A673 (cell line): ENCODE measurements at regions not wholly inside any gene's neighbourhood (a gene's known extent, or its start where the extent isn't known, plus 50 kb on each side); places are given as distances from the start of the nearest gene placed in this dataset.
"Not testable (repeated sequence)": the region's sequence is repeated elsewhere in the genome, so short reads cannot be mapped to it uniquely, and the experiment has no call there.

Experiments used
- BruUV-seq: library from RNA; stranded (reverse); fragments of 400-500 nt; replicated peaks from 2 replicates; lab custom pipeline; 2021; lab: Mats Ljungman, UMichigan
- CTCF ChIA-PET: fragments of 300-600 bp; sonication (Branson Sonifier 250); formaldehyde crosslinking; loops from one replicate; lab custom pipeline; 2022; ENCODE audit warnings: antibody characterized with exemption; lab: Charles Lee
- POLR2A ChIA-PET: fragments of 300-600 bp; sonication (Branson Sonifier 250); formaldehyde crosslinking; loops from one replicate; lab custom pipeline; 2022; ENCODE audit warnings: antibody characterized with exemption; ENCODE audit not compliant: low non-redundant PET; lab: Charles Lee
- DNase-seq: peaks from one replicate; pipeline ENCODE4 v3.0.0-alpha.2; 2015; ENCODE audit warnings: low spot score
- H3K27ac ChIP-seq: fragments of 200-600 bp; sonication (generic); 2 replicates; pipeline ENCODE4 v1.5.1; 2016; ENCODE audit warnings: mixed run types, low read depth, mild to moderate bottlenecking, mixed read lengths, antibody characterized with exemption, low read length; ENCODE audit not compliant: poor library complexity, severe bottlenecking
- H3K27me3 ChIP-seq: fragments of 200-600 bp; sonication (generic); replicated peaks from 2 replicates; pipeline ENCODE4 v1.6.1; 2017; ENCODE audit warnings: mixed run types, low read depth, mild to moderate bottlenecking, mixed read lengths, antibody characterized with exemption, low read length; ENCODE audit not compliant: insufficient read depth, poor library complexity
- H3K36me3 ChIP-seq: fragments of 200-600 bp; sonication (generic); 2 replicates; pipeline ENCODE4 v1.6.1; 2016; ENCODE audit warnings: mixed run types, mild to moderate bottlenecking, mixed read lengths, antibody characterized with exemption, low read length; ENCODE audit not compliant: insufficient read depth, poor library complexity, severe bottlenecking
- H3K4me1 ChIP-seq: fragments of 200-600 bp; sonication (generic); 2 replicates; pipeline ENCODE4 v1.6.1; 2017; ENCODE audit warnings: mixed run types, mild to moderate bottlenecking, mixed read lengths, antibody characterized with exemption, low read length; ENCODE audit not compliant: insufficient read depth, poor library complexity, severe bottlenecking
- H3K4me3 ChIP-seq: fragments of 200-600 bp; sonication (generic); 2 replicates; pipeline ENCODE4 v1.5.1; 2016; ENCODE audit warnings: low read depth, mixed run types, mild to moderate bottlenecking, mixed read lengths, low read length; ENCODE audit not compliant: poor library complexity, severe bottlenecking
- H3K9me3 ChIP-seq: fragments of 200-600 bp; sonication (generic); 2 replicates; pipeline ENCODE4 v1.6.1; 2016; ENCODE audit warnings: mixed run types, low read depth, mild to moderate bottlenecking, mixed read lengths, antibody characterized with exemption, low read length; ENCODE audit not compliant: poor library complexity, severe bottlenecking
- CTCF ChIP-seq: fragments of 300-800, 200-600 bp; sonication (generic); conservative IDR thresholded peaks from 2 replicates; pipeline ENCODE4 v1.5.1; 2017; ENCODE audit warnings: low read depth, mild to moderate bottlenecking, antibody characterized with exemption, low read length, moderate library complexity, mixed read lengths
- EZH2 ChIP-seq: fragments of 200-600 bp; sonication (generic); IDR thresholded peaks from 2 replicates; pipeline ENCODE4 v1.6.1; 2017; ENCODE audit warnings: borderline replicate concordance, low read depth, mild to moderate bottlenecking, mixed read lengths, antibody characterized with exemption, low read length; ENCODE audit not compliant: poor library complexity, severe bottlenecking
- intact Hi-C: fragments of 100-400 bp; cut with micrococcal nuclease; formaldehyde crosslinking; loops from one replicate; pipeline ENCODE4 v1.10.0; 2022; ENCODE audit not compliant: unreplicated experiment

GRCh38 chr2:220590476-220590875 lies 963.0 kb downstream of the SLC4A3 start:
- H3K9me3 ChIP-seq = no peaks in the 10 kb centered on the region
- no peak for DNase-seq
- ChIA-PET CTCF (no interaction called here), POLR2A (no interaction called here)
- no peak overlapping the region for H3K4me3 ChIP-seq
- BruUV-seq = no TSS peak
- no peaks in the 10 kb centered on the region for H3K36me3 ChIP-seq
- H3K27me3 ChIP-seq = no peaks in the 10 kb centered on the region
- intact Hi-C loops = no loop called here
- TF ChIP-seq EZH2 (no peak), CTCF (no peak)
- no peak overlapping the region for H3K27ac ChIP-seq
- no peaks in the 10 kb centered on the region for H3K4me1 ChIP-seq

GRCh38 chr2:220593526-220593925 lies 966.1 kb downstream of the SLC4A3 start:
- CTCF ChIA-PET = no interaction called here
- Histone ChIP-seq H3K27me3 (no peaks in the 10 kb centered on the region), H3K27ac (no peak overlapping the region), H3K9me3 (no peaks in the 10 kb centered on the region), H3K36me3 (no peaks in the 10 kb centered on the region), H3K4me3 (no peak overlapping the region), H3K4me1 (no peaks in the 10 kb centered on the region)
- no peak for TF ChIP-seq CTCF
- DNase-seq = no peak
- POLR2A ChIA-PET = no interaction called here
- intact Hi-C loops = no loop called here
- no TSS peak for BruUV-seq

- POLR2A ChIA-PET = no interaction called here
- no TSS peak for BruUV-seq
Measured at GRCh38 chr2:220601674-220602073, 970.4 kb downstream of the EPHA4 start.

GRCh38 chr2:220613004-220613403 lies 959.1 kb downstream of the EPHA4 start:
- CTCF ChIA-PET, H3K4me1 ChIP-seq, BruUV-seq, H3K9me3 ChIP-seq, H3K27me3 ChIP-seq, POLR2A ChIA-PET, H3K27ac ChIP-seq, intact Hi-C loops, H3K36me3 ChIP-seq, DNase-seq, H3K4me3 ChIP-seq: not testable (repeated sequence)

More at GRCh38 chr2:220601674-220602073, 970.4 kb downstream of the EPHA4 start:
- DNase-seq = no peak
- Histone ChIP-seq H3K4me1 (no peaks in the 10 kb centered on the region), H3K27ac (no peak overlapping the region), H3K4me3 (no peak overlapping the region), H3K9me3 (no peaks in the 10 kb centered on the region), H3K27me3 (no peaks in the 10 kb centered on the region), H3K36me3 (no peaks in the 10 kb centered on the region)
- CTCF ChIA-PET = no interaction called here
- TF ChIP-seq EZH2 (no peak), CTCF (no peak)
- intact Hi-C loops = no loop called here
